Smooth muscle cell (in vitro differentiated cells): ENCODE measurements at regions not wholly inside any gene's neighbourhood (a gene's known extent, or its start where the extent isn't known, plus 50 kb on each side); places are given as distances from the start of the nearest gene placed in this dataset.

Experiments used
- DNase-seq: peaks from one replicate; lab custom pipeline; 2025; ENCODE audit not compliant: unreplicated experiment; lab: John Stamatoyannopoulos, UW
- H2AFZ ChIP-seq: fragments of 200-600 bp; sonication (generic); 2 replicates; pipeline ENCODE4 v1.6.0; 2016; ENCODE audit warnings: antibody characterized with exemption, low read depth, mild to moderate bottlenecking
- H3F3A ChIP-seq: fragments of 200-600 bp; sonication (generic); 2 replicates; pipeline ENCODE4 v1.6.0; 2017; ENCODE audit warnings: antibody characterized with exemption, low read depth
- H3K27ac ChIP-seq: fragments of 200-600 bp; sonication (generic); 2 replicates; pipeline ENCODE4 v1.5.1; 2016; ENCODE audit warnings: low read depth, mild to moderate bottlenecking
- H3K27me3 ChIP-seq: fragments of 200-600 bp; sonication (generic); 2 replicates; pipeline ENCODE4 v1.6.1; 2016; ENCODE audit warnings: low read depth, mild to moderate bottlenecking
- H3K36me3 ChIP-seq: fragments of 200-600 bp; sonication (generic); 2 replicates; pipeline ENCODE4 v1.5.1; 2016; ENCODE audit warnings: low read depth
- H3K4me1 ChIP-seq: fragments of 200-600 bp; sonication (generic); 2 replicates; pipeline ENCODE4 v1.5.1; 2016; ENCODE audit warnings: low read depth
- H3K4me2 ChIP-seq: fragments of 200-600 bp; sonication (generic); 2 replicates; pipeline ENCODE4 v1.6.0; 2016; ENCODE audit warnings: mild to moderate bottlenecking
- H3K4me3 ChIP-seq: fragments of 200-600 bp; sonication (generic); 2 replicates; pipeline ENCODE4 v1.5.1; 2016; ENCODE audit warnings: mild to moderate bottlenecking
- H3K79me2 ChIP-seq: fragments of 200-600 bp; sonication (generic); 2 replicates; pipeline ENCODE4 v1.6.0; 2016; ENCODE audit warnings: low read depth, mild to moderate bottlenecking
- H3K9ac ChIP-seq: fragments of 200-600 bp; sonication (generic); 2 replicates; pipeline ENCODE4 v1.6.0; 2016; ENCODE audit warnings: low read depth
- H3K9me3 ChIP-seq: fragments of 200-600 bp; sonication (generic); replicated peaks from 2 replicates; pipeline ENCODE4 v1.5.1; 2016; ENCODE audit warnings: low read depth
- H4K20me1 ChIP-seq: fragments of 200-600 bp; sonication (generic); 2 replicates; pipeline ENCODE4 v1.6.0; 2016; ENCODE audit warnings: low read depth
- CTCF ChIP-seq: fragments of 200-600 bp; sonication (generic); IDR thresholded peaks from 2 replicates; pipeline ENCODE4 v1.5.1; 2017; ENCODE audit warnings: borderline replicate concordance, mild to moderate bottlenecking, antibody characterized with exemption; ENCODE audit not compliant: insufficient read depth, poor library complexity, severe bottlenecking
- WGBS: methylation state at CpG from one replicate; pipeline ENCODE4 v1.1.7; 2016; ENCODE audit warnings: low lambda C conversion rate; 5-methylcytosine and 5-hydroxymethylcytosine counted together

- Histone ChIP-seq H3K79me2 (no peaks in the 10 kb centered on the region), H3K4me2 (no peak overlapping the region), H3K4me1 (no peaks in the 10 kb centered on the region), H3K36me3 (no peaks in the 10 kb centered on the region), H3K27me3 (no peaks in the 10 kb centered on the region), H3K27ac (no peak overlapping the region), H3F3A (no peaks in the 10 kb centered on the region), H4K20me1 (no peaks in the 10 kb centered on the region), H2AFZ (no peak overlapping the region), H3K9ac (no peak overlapping the region), H3K4me3 (no peak overlapping the region), H3K9me3 (no peaks in the 10 kb centered on the region)
- no peak for TF ChIP-seq CTCF
- DNase-seq, result no peak
- WGBS, result 76% methylated on average over 4 of the region's 4 CpGs
Observed at GRCh38 chr10:64023926-64024470, 502.8 kb downstream of the REEP3 start.

- H2AFZ ChIP-seq, result no peak overlapping the region
- WGBS, result 84% methylated on average over 3 of the region's 3 CpGs
- no peaks in the 10 kb centered on the region for H3F3A ChIP-seq
- DNase-seq, result no peak
- no peaks in the 10 kb centered on the region for H3K27me3 ChIP-seq
- H3K9me3 ChIP-seq, result no peaks in the 10 kb centered on the region
- no peak for TF ChIP-seq CTCF
- no peak overlapping the region for H3K9ac ChIP-seq
- H3K27ac ChIP-seq, result no peak overlapping the region
- no peaks in the 10 kb centered on the region for H3K4me1 ChIP-seq
- H3K4me3 ChIP-seq, result no peak overlapping the region
- no peaks in the 10 kb centered on the region for H3K79me2 ChIP-seq
- H3K36me3 ChIP-seq, result no peaks in the 10 kb centered on the region
- no peaks in the 10 kb centered on the region for H4K20me1 ChIP-seq
- no peak overlapping the region for H3K4me2 ChIP-seq
Observed at GRCh38 chr10:64033711-64034110, 512.5 kb downstream of the REEP3 start.

- H3F3A ChIP-seq, result no peaks in the 10 kb centered on the region
- WGBS, result 84% methylated on average over 10 of the region's 10 CpGs
- DNase-seq, result no peak
- H3K27ac ChIP-seq, result no peak overlapping the region
- no peaks in the 10 kb centered on the region for H3K9me3 ChIP-seq
- TF ChIP-seq CTCF, result no peak
- no peak overlapping the region for H2AFZ ChIP-seq
- H3K27me3 ChIP-seq, result no peaks in the 10 kb centered on the region
- H3K36me3 ChIP-seq, result no peaks in the 10 kb centered on the region
- H3K4me2 ChIP-seq, result no peak overlapping the region
- no peaks in the 10 kb centered on the region for H3K79me2 ChIP-seq
- H3K4me3 ChIP-seq, result no peak overlapping the region
- no peaks in the 10 kb centered on the region for H3K4me1 ChIP-seq
- H4K20me1 ChIP-seq, result no peaks in the 10 kb centered on the region
- no peak overlapping the region for H3K9ac ChIP-seq
Observed at GRCh38 chr10:64036321-64036930, 515.2 kb downstream of the REEP3 start.
